NOMO-1 (cell line): ENCODE measurements at regions not wholly inside any gene's neighbourhood (a gene's known extent, or its start where the extent isn't known, plus 50 kb on each side); places are given as distances from the start of the nearest gene placed in this dataset.
"Not testable (repeated sequence)": the region's sequence is repeated elsewhere in the genome, so short reads cannot be mapped to it uniquely, and the experiment has no call there.

ENCODE experiments used
- DNase-seq, 2 experiments: peaks; one replicate each; lab custom pipeline; 2025; ENCODE audit not compliant: unreplicated experiment in 2 of 2; lab: John Stamatoyannopoulos, UW

- DNase-seq, result no peak
Measured at GRCh38 chr1:64318428-64318827, 115.0 kb downstream of the UBE2U start.

GRCh38 chr1:64320007-64320406 lies 116.6 kb downstream of the UBE2U start:
- DNase-seq, result no peak

DNA sequence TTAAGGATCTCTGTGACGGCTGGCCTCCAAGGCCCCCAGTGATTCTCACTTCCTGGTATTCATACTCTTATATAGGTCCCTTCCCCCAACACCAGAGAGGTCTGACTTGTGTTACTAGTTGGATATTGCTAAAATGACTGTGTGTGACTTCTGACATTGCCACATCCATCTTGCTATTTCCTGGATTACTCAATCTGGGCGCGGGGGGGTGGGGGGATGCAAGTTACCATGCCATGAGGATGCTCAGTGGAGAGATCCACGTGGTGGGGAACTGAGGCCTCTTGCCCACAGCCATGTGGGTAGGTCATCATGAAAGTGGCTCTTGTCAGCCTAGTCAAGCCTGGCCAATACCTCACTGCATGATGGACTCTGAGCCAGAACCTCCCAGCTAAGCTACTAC lies 117.0 kb downstream of the UBE2U start:
- peak; percentile 59 to 68 for DNase-seq

DNA sequence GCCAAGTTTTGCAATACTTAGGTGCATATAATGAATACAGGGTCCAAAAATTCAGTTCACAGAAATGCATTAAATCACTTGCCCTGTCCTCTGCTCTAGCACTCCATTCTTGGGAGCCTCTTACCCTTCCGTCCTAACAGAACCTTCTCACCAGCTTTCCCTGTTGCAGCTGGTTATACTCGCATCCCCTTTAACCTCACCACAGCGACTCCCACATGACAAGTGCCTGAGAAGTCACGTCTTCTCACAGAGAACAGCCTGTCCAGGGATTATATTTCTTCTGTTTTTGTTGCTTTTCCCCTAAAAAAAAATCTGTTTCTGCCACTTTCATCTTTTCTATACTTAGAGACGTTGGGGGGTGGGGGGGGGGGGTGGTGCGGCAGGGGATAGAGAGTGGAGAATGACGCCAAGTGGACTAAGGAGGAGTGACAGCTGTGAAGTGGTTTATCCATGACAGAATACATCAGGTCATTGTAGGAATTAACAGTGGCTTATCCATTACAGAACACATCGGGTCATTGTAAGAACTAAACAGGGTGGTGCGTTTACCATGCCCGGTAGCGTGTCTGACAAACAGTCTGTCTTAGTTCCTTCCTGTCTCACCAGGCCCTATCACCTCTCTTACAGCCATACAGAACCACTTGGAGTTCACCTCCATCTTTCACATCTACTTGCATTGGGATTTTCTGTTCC lies 117.6 kb downstream of the UBE2U start:
- DNase-seq, result no peak

- no peak for DNase-seq
Measured at GRCh38 chr1:64323054-64323453, 119.6 kb downstream of the UBE2U start.

DNA sequence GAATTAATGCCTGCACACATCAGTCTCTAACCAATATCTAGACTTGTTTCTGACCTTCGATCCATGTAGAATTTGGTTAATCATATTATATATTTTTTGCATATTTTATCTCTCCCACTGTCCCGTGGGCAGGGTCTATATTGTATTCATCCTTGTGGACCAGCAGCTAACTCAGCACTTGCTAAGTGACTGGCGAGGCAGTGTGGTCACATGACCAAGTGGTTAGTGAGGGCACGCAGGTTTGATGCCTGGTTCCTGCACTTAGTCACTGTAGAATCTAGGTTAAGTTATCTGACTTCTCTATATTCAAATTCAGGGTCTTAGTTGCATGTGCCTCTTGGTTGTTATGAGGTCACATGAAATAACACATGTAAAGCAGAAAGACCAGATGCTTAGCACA lies 120.5 kb downstream of the UBE2U start:
- no peak for DNase-seq

DNA sequence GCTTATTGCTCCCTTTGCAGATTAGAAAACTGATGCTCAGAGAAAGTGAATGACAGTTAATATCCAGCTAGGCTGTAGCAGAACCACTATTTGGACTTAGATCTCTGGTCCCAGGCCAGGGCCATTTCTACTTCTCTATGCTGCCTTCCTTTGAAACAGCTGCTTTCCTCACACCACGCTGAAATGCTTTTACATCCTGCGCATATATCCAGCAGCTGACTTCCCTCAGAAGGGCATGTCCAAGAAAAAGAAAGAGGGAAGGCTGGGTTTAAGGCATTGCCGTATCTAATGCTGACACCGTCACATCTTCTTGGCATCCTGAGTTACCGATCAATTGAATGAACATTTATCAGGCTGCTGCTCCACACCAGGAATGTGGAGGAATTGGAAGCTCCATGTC lies 122.4 kb downstream of the UBE2U start:
- no peak for DNase-seq

DNA sequence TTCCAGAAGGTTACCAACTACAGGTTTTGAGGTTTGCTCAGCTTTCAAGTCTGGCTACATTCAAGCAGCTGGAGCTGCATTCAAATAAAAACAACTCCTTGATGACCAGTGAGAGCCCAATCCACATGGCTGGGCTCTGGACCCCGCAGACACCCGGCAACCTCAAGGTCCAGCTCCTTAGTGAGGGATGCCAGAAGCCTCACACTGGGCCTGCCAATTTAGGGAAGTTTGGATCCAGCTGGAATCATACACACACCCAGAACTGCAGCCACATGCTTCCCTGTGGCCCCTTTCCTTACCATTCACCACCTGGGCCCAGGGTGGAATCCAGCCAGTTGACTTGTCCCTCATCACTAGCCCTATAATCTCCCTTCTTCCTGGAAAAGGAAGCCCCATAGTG lies 123.7 kb downstream of the UBE2U start:
- no peak for DNase-seq

- no peak for DNase-seq
Measured at GRCh38 chr1:64328193-64328592, 124.8 kb downstream of the UBE2U start.

DNA sequence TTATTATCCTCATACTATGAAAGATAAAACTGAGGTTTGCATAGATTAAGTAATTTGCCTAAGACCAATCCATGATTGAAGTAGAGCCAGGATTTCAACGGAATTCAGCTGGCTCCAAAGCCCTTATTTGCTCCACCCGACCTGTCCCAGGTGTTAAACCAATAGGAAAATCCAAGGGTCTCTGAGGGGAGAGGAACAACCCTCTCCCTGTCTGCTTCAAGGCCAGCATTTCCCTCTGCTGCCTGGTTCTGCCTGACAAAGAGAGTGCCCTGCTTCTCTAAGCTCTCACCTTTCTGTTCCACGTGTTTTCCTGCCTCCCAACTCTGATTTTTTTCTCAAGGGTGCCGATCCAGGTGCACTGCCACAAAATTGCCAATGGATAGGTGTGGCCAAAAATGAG lies 127.4 kb downstream of the UBE2U start:
- no peak for DNase-seq

GRCh38 chr1:64335636-64336035 lies 132.2 kb downstream of the UBE2U start:
- DNase-seq, result no peak

GRCh38 chr1:64337475-64337874 lies 132.5 kb upstream of the CACHD1 start:
- DNase-seq, result no peak

GRCh38 chr1:64337926-64338325 lies 132.0 kb upstream of the CACHD1 start:
- no peak for DNase-seq

- no peak for DNase-seq
Measured at GRCh38 chr1:64340361-64340760, 129.6 kb upstream of the CACHD1 start.

- DNase-seq, result no peak
Measured at GRCh38 chr1:64343105-64343822, 126.7 kb upstream of the CACHD1 start.

DNA sequence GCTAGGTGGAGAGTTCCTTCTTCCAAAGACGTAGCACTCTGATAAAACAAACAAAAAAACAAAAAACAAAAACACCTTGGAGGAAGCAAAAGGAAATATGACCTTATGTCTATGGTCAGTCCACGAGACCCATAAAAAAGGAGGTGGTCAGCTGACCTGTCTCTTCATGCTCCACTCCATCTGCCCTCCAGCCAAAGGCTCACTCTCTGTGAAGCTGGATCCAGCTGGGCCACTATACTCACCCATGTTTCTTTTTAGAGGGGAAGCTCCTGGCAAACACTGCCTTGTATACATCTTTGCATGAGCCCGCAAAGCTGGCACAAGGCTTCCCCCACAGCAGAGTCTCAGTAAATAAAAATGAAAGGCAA lies 126.1 kb upstream of the CACHD1 start:
- DNase-seq, result no peak

DNA sequence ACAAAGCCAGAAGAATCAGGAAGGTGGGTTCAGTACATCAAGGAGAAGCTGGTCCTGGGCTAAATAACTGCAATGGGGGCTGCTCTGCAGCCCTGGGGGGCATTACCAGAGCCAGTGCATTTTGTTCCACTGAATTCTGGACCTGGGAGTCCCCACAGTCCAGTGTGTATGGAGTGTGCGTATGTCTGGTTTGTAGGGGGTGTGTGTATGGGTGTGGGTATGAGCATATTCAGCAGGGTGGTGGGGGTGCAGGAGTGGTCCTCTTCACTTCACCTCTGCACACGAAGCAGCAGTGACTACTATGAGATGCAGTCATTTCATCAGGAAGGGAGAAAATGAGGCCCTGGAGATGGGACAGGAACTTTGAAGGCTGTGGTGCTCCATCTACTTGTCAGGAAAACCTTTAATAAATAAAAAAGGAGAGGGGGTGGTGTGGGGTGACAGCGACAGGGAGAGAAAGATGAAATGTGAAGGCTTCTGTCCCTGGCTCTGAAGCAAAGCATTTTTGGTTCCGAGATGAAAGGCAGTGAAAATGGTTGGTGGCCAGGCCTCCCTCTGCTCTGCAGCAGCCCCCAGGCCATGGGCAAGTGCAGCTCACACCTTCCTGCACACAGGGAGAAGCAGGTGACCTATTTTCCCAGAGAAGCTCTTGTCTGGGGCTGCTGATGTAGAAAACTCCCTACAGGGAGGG lies 121.5 kb upstream of the CACHD1 start:
- DNase-seq, result no peak

DNA sequence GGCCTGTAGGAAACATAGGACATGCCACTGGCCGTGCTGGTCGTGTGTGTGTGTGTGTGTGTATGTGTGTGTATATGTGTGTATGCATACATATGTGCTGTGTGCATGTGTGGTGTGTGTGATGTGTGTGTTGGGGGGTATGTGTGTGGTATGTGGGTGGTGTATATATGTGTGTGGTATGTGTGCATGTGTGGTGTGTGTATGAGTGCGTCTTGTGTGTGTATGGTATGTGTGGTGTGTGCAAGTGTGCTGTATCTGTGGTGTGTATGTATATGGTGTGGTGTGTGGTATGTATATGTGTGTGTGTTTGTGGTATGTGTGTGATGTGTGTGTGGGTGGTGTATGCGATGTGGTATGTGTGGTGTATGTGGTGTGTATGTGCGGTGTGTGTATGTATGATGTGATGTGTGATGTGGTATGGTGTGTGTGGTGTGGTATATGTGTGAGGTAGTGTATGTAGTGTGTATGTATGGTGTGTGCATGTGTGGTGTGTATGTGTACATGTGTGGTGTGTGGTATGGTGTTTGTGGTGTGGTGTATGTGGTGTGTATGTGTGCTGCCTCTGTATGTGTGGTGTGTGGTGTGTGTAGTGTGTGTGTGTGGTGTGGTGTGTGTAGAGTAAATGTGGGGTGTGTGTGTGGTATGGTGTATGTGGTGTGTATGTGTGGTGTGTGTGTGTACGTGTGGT lies 120.8 kb upstream of the CACHD1 start:
- DNase-seq, result no peak

DNA sequence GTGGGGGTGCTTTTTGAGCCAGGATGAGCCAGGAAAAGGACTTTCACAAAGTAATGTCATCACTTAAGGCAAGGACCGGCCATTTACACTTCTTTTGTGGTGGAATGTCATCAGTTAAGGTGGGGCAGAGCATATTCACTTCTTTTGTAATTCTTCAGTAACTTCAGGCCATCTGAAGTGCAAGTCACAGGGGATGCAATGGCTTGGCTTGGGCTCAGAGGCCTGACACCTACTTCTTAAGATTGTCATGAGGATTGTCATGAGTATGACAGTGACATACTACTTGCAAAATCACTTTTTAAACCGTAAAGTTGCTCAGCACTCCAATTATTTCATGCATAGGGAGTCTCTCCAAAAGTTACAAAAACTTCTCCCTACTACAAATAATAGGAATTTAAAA lies 114.4 kb upstream of the CACHD1 start:
- not testable (repeated sequence) for DNase-seq

GRCh38 chr1:64356636-64357256 lies 113.2 kb upstream of the CACHD1 start:
- no peak for DNase-seq

DNA sequence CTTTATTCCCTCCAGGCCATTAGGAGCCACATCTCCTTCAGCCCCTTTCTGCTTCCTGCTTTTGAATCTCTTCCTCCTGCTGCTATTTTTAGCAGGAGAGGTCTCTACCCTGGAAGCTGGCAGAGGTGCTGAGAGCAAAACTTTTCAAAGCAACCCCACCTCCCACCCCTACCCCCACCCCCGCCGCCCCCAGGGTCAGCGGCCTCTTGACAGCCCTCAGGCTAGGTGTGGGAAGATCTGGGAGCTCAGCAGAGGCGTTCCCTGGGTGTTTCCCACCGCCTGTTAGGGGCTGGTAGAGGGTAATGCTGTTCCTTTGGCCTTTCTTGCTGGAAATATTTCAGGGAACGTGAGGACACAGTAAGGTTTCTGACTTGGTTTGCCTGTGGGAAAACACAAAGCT lies 112.5 kb upstream of the CACHD1 start:
- DNase-seq, result no peak
